AG09319 (cell line): ENCODE measurements at regions not wholly inside any gene's neighbourhood (a gene's known extent, or its start where the extent isn't known, plus 50 kb on each side); places are given as distances from the start of the nearest gene placed in this dataset.

Experiments used
- DNase-seq: peaks from one replicate; pipeline ENCODE4 v3.0.0-alpha.2; 2010; ENCODE audit warnings: low read depth; ENCODE audit errors: extremely low read depth
- TF ChIP-seq, protein P1 (sequence below): IDR thresholded peaks from 2 replicates; pipeline ENCODE4 v1.5.1; 2011; ENCODE audit warnings: low read depth, mild to moderate bottlenecking, inconsistent platforms, low read length, moderate library complexity

- DNase-seq: no peak
- TF ChIP-seq, protein P1, sequence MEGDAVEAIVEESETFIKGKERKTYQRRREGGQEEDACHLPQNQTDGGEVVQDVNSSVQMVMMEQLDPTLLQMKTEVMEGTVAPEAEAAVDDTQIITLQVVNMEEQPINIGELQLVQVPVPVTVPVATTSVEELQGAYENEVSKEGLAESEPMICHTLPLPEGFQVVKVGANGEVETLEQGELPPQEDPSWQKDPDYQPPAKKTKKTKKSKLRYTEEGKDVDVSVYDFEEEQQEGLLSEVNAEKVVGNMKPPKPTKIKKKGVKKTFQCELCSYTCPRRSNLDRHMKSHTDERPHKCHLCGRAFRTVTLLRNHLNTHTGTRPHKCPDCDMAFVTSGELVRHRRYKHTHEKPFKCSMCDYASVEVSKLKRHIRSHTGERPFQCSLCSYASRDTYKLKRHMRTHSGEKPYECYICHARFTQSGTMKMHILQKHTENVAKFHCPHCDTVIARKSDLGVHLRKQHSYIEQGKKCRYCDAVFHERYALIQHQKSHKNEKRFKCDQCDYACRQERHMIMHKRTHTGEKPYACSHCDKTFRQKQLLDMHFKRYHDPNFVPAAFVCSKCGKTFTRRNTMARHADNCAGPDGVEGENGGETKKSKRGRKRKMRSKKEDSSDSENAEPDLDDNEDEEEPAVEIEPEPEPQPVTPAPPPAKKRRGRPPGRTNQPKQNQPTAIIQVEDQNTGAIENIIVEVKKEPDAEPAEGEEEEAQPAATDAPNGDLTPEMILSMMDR: no peak
These were observed 298.8 kb upstream of the NOCT start for GRCh38 chr4:138716559-138717335.

GRCh38 chr4:138710297-138710696 is 305.3 kb upstream of the NOCT start:
- DNase-seq: no peak
- TF ChIP-seq, protein P1: no peak

DNA sequence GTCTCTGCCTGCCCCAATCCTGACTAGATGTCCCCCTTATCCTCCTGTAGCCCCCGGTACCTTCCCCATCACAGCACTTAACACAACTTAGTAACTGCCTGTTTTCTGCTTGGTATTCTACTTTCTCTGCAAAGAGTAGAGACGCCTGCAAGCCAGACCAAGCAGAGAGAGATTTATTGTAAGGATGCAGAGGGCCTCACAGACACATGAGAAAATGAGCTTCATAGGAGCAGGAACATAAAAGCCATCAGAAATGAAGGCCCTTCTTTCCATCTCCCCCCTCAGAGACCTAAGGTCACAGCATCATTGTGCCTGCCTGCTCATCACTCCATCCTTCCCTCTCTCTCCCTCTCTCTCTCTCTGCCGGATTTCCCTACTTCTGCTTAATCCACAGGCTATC is 305.7 kb upstream of the NOCT start:
- no peak for DNase-seq
- TF ChIP-seq, protein P1: no peak

GRCh38 chr4:138707746-138708677 is 307.6 kb upstream of the NOCT start:
- no peak for DNase-seq
- TF ChIP-seq, protein P1: no peak

GRCh38 chr4:138706201-138706600 is 309.4 kb upstream of the NOCT start:
- TF ChIP-seq, protein P1: no peak
- DNase-seq: no peak

DNA sequence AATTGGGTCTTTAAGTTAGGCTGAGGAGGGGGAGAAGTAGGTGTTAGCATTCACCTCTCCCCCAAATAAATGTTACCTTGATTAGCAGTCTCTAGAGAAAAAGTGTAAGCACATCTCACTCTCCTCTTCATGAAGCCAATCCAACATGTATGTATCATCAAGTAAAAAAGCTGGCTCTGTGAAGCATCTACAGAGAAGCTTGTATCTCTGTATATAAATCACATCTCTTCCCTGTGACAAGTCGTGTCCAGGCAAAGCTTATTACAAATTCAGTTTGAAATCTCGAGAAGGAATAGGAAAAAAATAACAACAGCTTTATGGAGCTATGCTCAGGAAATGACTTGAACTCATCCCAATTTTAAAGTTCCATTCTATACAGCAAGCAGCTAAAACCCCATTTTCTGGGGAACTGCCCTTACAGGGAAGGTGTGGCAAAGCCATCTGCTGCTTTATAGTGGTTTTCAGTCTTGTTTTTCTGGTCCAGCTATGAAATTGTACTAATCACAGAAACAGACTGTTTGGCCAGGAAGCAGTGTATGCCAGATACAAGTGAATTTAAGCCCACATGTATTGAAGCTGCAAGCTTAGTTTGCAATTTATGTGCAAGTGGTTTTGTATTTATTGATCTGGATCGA is 313.3 kb upstream of the NOCT start:
- TF ChIP-seq, protein P1: no peak
- no peak for DNase-seq
